ENCODE measurements at regions not wholly inside any gene's neighbourhood (a gene's known extent, or its start where the extent isn't known, plus 50 kb on each side); places are given as distances from the start of the nearest gene placed in this dataset.

DNA sequence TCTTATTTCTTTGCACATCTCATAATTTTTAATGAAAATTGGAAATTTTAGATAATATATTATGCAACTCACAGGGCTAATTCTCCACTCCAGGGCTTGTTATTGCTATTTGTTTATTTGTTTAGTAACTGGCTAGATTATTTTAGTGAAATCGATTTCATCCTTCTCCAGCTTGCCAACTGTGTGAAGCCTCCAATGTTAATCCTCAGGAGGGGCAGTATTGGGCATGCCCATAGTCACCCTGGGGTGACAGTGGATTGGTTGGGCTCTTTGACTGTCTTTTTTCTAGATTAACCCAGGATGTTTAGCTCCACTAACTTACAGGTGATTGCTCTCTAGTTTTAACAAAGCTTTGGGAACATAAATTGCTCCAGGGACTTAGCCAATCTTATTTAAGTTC lies 450.1 kb downstream of the BMP2 start:
- Histone ChIP-seq H3K9me3 (ENCODE audit: control insufficient read depth, insufficient read depth, low read depth, low read length) (no peaks in the 10 kb centered on the region), H3K27me3 (ENCODE audit: control insufficient read depth, insufficient read depth, low read length) (no peaks in the 10 kb centered on the region), H3K27ac (ENCODE audit: low read length) (no peak overlapping the region), H3K4me3 (ENCODE audit: low read depth in 2 of 2, low read length in 2 of 2) (no peak overlapping the region), H3K4me1 (ENCODE audit: control insufficient read depth, insufficient read depth, low read length) (no peaks in the 10 kb centered on the region), H3K36me3 (ENCODE audit: control insufficient read depth, insufficient read depth, low read length) (no peaks in the 10 kb centered on the region)
- in situ Hi-C loops (cut with HindIII; ENCODE audit: low pct_unique_long_range_greater_than_20kb, low sequenced_read_pairs): no loop called here
- DNase-seq (ENCODE audit: low read depth, low spot score) (no peak), ATAC-seq (no peak)
- POLR2A ChIA-PET: no interaction called here
- BruUV-seq (replicated peaks): no TSS peak
- intact Hi-C loops (cut with micrococcal nuclease; ENCODE audit: unreplicated experiment): no loop called here
- CTCF ChIA-PET: no interaction called here
- TF ChIP-seq TCF7L2 (IDR thresholded peaks at IDR 0.05; ENCODE audit: low read depth, low read length) (no peak), SIN3A (IDR thresholded peaks at IDR 0.05; ENCODE audit: borderline replicate concordance, insufficient read depth, low read depth, low read length) (no peak), POLR2AphosphoS5 (IDR thresholded peaks at IDR 0.05; ENCODE audit: low read depth, low read length) (no peak)
- TF ChIP-seq, protein P1, sequence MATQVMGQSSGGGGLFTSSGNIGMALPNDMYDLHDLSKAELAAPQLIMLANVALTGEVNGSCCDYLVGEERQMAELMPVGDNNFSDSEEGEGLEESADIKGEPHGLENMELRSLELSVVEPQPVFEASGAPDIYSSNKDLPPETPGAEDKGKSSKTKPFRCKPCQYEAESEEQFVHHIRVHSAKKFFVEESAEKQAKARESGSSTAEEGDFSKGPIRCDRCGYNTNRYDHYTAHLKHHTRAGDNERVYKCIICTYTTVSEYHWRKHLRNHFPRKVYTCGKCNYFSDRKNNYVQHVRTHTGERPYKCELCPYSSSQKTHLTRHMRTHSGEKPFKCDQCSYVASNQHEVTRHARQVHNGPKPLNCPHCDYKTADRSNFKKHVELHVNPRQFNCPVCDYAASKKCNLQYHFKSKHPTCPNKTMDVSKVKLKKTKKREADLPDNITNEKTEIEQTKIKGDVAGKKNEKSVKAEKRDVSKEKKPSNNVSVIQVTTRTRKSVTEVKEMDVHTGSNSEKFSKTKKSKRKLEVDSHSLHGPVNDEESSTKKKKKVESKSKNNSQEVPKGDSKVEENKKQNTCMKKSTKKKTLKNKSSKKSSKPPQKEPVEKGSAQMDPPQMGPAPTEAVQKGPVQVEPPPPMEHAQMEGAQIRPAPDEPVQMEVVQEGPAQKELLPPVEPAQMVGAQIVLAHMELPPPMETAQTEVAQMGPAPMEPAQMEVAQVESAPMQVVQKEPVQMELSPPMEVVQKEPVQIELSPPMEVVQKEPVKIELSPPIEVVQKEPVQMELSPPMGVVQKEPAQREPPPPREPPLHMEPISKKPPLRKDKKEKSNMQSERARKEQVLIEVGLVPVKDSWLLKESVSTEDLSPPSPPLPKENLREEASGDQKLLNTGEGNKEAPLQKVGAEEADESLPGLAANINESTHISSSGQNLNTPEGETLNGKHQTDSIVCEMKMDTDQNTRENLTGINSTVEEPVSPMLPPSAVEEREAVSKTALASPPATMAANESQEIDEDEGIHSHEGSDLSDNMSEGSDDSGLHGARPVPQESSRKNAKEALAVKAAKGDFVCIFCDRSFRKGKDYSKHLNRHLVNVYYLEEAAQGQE (IDR thresholded peaks at IDR 0.05; ENCODE audit: insufficient read depth in 1 of 2, low read depth in 2 of 2, low read length in 1 of 2): no peak
- TF ChIP-seq, protein P2, sequence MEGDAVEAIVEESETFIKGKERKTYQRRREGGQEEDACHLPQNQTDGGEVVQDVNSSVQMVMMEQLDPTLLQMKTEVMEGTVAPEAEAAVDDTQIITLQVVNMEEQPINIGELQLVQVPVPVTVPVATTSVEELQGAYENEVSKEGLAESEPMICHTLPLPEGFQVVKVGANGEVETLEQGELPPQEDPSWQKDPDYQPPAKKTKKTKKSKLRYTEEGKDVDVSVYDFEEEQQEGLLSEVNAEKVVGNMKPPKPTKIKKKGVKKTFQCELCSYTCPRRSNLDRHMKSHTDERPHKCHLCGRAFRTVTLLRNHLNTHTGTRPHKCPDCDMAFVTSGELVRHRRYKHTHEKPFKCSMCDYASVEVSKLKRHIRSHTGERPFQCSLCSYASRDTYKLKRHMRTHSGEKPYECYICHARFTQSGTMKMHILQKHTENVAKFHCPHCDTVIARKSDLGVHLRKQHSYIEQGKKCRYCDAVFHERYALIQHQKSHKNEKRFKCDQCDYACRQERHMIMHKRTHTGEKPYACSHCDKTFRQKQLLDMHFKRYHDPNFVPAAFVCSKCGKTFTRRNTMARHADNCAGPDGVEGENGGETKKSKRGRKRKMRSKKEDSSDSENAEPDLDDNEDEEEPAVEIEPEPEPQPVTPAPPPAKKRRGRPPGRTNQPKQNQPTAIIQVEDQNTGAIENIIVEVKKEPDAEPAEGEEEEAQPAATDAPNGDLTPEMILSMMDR (IDR thresholded peaks at IDR 0.05): no peak

DNA sequence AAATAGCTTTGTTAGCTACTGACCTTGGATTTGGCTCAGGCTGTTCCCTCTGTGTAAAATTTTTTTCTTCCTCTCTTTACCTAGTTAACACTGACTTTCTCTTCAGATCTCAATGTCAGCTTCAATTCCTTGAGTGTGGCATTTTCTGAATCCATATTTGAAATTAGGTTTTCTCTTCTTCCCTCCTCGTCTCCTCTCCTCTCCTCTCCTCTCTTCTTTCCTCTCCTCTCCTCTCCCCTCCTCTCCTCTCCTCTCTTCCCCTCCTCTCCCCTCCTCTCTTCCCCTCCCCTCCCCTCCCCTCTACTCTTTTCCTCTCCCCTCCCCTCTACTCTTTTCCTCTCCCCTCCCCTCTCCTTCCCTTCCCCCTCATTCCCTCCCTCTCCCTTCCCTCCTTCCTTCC lies 453.3 kb downstream of the BMP2 start:
- in situ Hi-C loops (cut with HindIII; ENCODE audit: low pct_unique_long_range_greater_than_20kb, low sequenced_read_pairs): no loop called here
- Histone ChIP-seq H3K4me1 (ENCODE audit: control insufficient read depth, insufficient read depth, low read length) (no peaks in the 10 kb centered on the region), H3K4me3 (ENCODE audit: low read depth in 2 of 2, low read length in 2 of 2) (no peak overlapping the region), H3K9me3 (ENCODE audit: control insufficient read depth, insufficient read depth, low read depth, low read length) (no peaks in the 10 kb centered on the region), H3K36me3 (ENCODE audit: control insufficient read depth, insufficient read depth, low read length) (no peaks in the 10 kb centered on the region), H3K27me3 (ENCODE audit: control insufficient read depth, insufficient read depth, low read length) (no peaks in the 10 kb centered on the region), H3K27ac (ENCODE audit: low read length) (no peak overlapping the region)
- no TSS peak for BruUV-seq (replicated peaks)
- no peak for DNase-seq (ENCODE audit: low read depth, low spot score)
- TF ChIP-seq SIN3A (IDR thresholded peaks at IDR 0.05; ENCODE audit: borderline replicate concordance, insufficient read depth, low read depth, low read length) (no peak), TCF7L2 (IDR thresholded peaks at IDR 0.05; ENCODE audit: low read depth, low read length) (no peak), POLR2AphosphoS5 (IDR thresholded peaks at IDR 0.05; ENCODE audit: low read depth, low read length) (no peak)
- TF ChIP-seq, protein P1 (IDR thresholded peaks at IDR 0.05; ENCODE audit: insufficient read depth in 1 of 2, low read depth in 2 of 2, low read length in 1 of 2): no peak
- TF ChIP-seq, protein P2 (IDR thresholded peaks at IDR 0.05): no peak
- CTCF ChIA-PET: no interaction called here
- no peak for ATAC-seq
- intact Hi-C loops (cut with micrococcal nuclease; ENCODE audit: unreplicated experiment): no loop called here
- POLR2A ChIA-PET: no interaction called here

All from Panc1 (cell line).